Prostate gland (tissue), 2 donors: ENCODE measurements at regions not wholly inside any gene's neighbourhood (a gene's known extent, or its start where the extent isn't known, plus 50 kb on each side); places are given as distances from the start of the nearest gene placed in this dataset.

ENCODE experiments used
- DNase-seq: peaks from one replicate; pipeline ENCODE4 v3.0.0-alpha.2; 2019; ENCODE audit warnings: low spot score
- H3K27ac ChIP-seq, 2 donors: fragments of 200-600 bp; sonication (generic); 2 replicates each; pipeline ENCODE4 v1.5.1; 2017 to 2019
- H3K27me3 ChIP-seq: fragments of 200-600 bp; sonication (generic); replicated peaks from 2 replicates; pipeline ENCODE4 v1.5.1; 2019; ENCODE audit not compliant: insufficient read depth
- H3K36me3 ChIP-seq, 2 donors: fragments of 200-600 bp; sonication (generic); 1 replicate in 1 of 2; 2 replicates in 1 of 2; pipeline versions ENCODE4 v1.5.1 to v1.8.1; 2017 to 2019
- H3K4me1 ChIP-seq: fragments of 200-600 bp; sonication (generic); replicated peaks from 2 replicates; pipeline ENCODE4 v1.5.1; 2019
- H3K4me3 ChIP-seq, 2 donors: fragments of 200-600 bp; sonication (generic); 2 replicates each; pipeline ENCODE4 v1.5.1; 2017 to 2019
- H3K9me3 ChIP-seq: fragments of 200-600 bp; sonication (generic); 2 replicates; pipeline ENCODE4 v1.5.1; 2017
- POLR2A ChIP-seq: fragments of 450-650 bp; IDR thresholded peaks from one replicate; pipeline ENCODE4 v1.6.1; 2016; ENCODE audit warnings: antibody characterized with exemption, mild to moderate bottlenecking
- POLR2AphosphoS5 ChIP-seq: sonication (generic); formaldehyde crosslinking; IDR thresholded peaks from one replicate; pipeline ENCODE4 v1.6.1; 2017; ENCODE audit warnings: antibody characterized with exemption
- WGBS: methylation state at CpG from one replicate; pipeline ENCODE4 v1.1.5; 2018; 5-methylcytosine and 5-hydroxymethylcytosine counted together
- intact Hi-C: fragments of 100-400 bp; cut with DNase I; formaldehyde crosslinking; loops from one replicate; pipeline ENCODE4 v1.14.2; 2022
- TF ChIP-seq, protein P1 (sequence below), 4 experiments: fragments of 200-600 bp in 2 of 4; fragments of 450-650 bp in 2 of 4; sonication (generic) in 2 of 4; IDR thresholded peaks; 1 replicate in 3 of 4; 2 replicates in 1 of 4; pipeline ENCODE4 v1.5.1; 2016 to 2019; ENCODE audit warnings: antibody characterized with exemption in 4 of 4, mild to moderate bottlenecking in 2 of 4, moderate library complexity in 2 of 4

DNA sequence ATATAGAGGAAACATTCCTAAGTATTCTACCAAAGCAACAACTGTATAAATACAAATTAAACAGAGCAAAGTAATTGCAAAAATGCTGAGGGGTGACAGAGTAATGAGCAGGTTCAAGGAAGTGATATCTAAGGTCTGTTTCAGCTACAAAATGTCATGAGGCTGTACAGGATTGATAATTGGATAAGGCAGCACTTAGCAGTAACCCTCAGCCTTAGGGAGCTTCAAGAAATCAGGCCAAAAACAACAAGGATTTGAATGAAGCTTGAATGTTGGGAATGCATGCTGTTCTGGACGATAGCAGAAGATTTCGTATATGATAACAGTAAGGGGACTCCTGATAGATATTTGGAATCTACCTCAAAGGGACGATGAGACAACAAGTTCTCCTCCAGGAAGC is 142.0 kb upstream of the MMADHC start:
- intact Hi-C loops = no loop called here
- no peaks in the 10 kb centered on the region for H3K9me3 ChIP-seq
- no peaks in the 10 kb centered on the region for H3K27me3 ChIP-seq
- WGBS = 33% methylated on average over 3 of the region's 3 CpGs
- H3K36me3 ChIP-seq = no peaks in the 10 kb centered on the region
- no peak for TF ChIP-seq POLR2A
- TF ChIP-seq, protein P1, sequence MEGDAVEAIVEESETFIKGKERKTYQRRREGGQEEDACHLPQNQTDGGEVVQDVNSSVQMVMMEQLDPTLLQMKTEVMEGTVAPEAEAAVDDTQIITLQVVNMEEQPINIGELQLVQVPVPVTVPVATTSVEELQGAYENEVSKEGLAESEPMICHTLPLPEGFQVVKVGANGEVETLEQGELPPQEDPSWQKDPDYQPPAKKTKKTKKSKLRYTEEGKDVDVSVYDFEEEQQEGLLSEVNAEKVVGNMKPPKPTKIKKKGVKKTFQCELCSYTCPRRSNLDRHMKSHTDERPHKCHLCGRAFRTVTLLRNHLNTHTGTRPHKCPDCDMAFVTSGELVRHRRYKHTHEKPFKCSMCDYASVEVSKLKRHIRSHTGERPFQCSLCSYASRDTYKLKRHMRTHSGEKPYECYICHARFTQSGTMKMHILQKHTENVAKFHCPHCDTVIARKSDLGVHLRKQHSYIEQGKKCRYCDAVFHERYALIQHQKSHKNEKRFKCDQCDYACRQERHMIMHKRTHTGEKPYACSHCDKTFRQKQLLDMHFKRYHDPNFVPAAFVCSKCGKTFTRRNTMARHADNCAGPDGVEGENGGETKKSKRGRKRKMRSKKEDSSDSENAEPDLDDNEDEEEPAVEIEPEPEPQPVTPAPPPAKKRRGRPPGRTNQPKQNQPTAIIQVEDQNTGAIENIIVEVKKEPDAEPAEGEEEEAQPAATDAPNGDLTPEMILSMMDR (IDR thresholded peaks at IDR 0.05) = no peak
- no peak for TF ChIP-seq POLR2AphosphoS5
- H3K27ac ChIP-seq = no peak overlapping the region
- no peak for DNase-seq
- H3K4me3 ChIP-seq = no peak overlapping the region
- no peaks in the 10 kb centered on the region for H3K4me1 ChIP-seq

DNA sequence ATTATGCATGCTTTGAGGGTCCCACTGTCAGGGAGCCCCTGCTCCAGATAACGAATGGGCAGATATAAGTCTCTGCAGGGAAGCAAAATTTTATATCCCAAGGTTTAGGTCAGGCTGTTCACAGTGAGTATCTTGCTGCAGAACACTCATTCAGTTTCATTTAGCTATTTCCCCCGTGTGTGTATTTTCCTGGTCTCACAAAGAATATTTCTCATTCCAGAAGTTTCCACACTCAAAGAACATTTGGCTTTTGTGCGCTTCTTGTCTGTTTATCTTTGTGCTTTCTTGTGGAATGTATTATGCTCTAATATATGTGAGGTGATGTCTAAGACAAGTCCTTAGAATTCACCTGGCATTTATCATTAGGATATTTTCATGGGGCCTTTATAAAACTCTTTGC is 140.4 kb upstream of the MMADHC start:
- no peak for DNase-seq

DNA sequence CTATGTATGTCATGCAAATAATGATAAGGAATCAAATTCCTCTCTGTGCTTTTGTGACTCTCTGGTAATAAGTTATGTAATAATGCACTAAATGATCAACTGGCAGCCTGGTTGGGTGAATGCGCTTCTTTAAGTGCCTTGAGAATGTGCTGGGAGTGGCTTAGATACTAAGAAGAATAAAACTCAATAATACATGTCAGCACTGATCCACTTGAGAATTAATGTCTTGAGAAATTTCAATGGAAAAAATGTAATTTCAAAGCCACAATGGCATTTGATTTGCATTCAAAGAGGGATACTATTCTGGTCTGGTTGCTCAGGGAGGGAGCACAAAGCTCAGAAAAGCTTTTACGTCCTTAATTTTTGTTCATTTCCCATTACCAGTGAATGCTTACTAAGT is 137.7 kb upstream of the MMADHC start:
- Histone ChIP-seq H3K4me3 (no peak overlapping the region), H3K9me3 (no peaks in the 10 kb centered on the region), H3K36me3 (no peaks in the 10 kb centered on the region), H3K27ac (no peak overlapping the region), H3K27me3 (no peaks in the 10 kb centered on the region), H3K4me1 (no peaks in the 10 kb centered on the region)
- 87% methylated on average over 2 of the region's 2 CpGs for WGBS
- intact Hi-C loops = no loop called here
- TF ChIP-seq, protein P1 (IDR thresholded peaks at IDR 0.05) = no peak
- no peak for TF ChIP-seq POLR2A
- no peak for TF ChIP-seq POLR2AphosphoS5
- DNase-seq = no peak

More for the DNA sequence above, 140.4 kb upstream of the MMADHC start:
- Histone ChIP-seq H3K36me3 (no peaks in the 10 kb centered on the region), H3K9me3 (no peaks in the 10 kb centered on the region), H3K27me3 (no peaks in the 10 kb centered on the region), H3K27ac (no peak overlapping the region), H3K4me1 (no peaks in the 10 kb centered on the region), H3K4me3 (no peak overlapping the region)
- intact Hi-C loops = no loop called here
- TF ChIP-seq, protein P1 (IDR thresholded peaks at IDR 0.05) = no peak
- TF ChIP-seq POLR2AphosphoS5 = no peak
- no peak for TF ChIP-seq POLR2A
- WGBS = 67% methylated on average over 3 of the region's 3 CpGs

DNA sequence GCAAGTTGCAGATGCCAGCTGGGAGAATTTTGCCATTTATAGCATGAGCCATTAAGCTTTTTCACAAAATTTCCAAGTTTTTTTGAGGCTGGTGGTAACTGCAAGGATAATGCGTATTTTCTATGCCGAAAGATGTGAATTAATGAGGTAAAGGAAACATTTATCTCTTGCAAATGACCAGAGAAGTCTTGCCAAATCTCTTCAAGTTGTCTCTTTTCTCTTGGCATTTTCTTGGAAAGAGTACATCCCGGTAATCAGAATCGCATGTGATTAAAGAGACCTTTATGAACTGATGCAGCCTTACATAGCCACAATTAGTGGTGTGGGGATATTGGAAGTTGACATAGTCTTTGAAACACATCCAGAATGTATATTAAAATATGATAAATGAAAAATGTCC is 136.5 kb upstream of the MMADHC start:
- H3K27ac ChIP-seq = no peak overlapping the region
- TF ChIP-seq POLR2AphosphoS5 (no peak), POLR2A (no peak)
- TF ChIP-seq, protein P1 (IDR thresholded peaks at IDR 0.05) = no peak
- H3K9me3 ChIP-seq = no peaks in the 10 kb centered on the region
- intact Hi-C loops = no loop called here
- WGBS = 91% methylated on average over 4 of the region's 4 CpGs
- H3K27me3 ChIP-seq = no peaks in the 10 kb centered on the region
- no peak for DNase-seq
- no peaks in the 10 kb centered on the region for H3K4me1 ChIP-seq
- no peak overlapping the region for H3K4me3 ChIP-seq
- no peaks in the 10 kb centered on the region for H3K36me3 ChIP-seq

DNA sequence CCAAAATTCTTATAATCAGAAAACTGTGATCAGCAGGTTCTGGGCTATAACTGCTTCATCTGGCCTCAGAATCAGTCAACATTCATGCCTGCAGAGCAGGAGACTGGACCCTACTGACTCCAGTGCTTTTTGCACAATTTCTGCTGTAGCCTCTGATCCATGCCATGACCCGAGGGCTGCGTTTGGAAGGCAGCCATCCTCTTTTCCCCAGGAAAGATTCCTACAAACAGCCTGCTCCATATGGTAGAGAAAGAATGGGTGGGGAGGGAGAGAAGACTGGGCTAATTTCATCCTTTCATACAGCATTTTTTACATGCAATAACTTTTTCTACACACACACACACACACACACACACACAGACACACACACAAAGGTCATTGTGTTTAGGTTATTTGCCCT is 133.0 kb upstream of the MMADHC start:
- 73% methylated on average over 2 of the region's 2 CpGs for WGBS
- Histone ChIP-seq H3K36me3 (no peaks in the 10 kb centered on the region), H3K27ac (no peak overlapping the region), H3K9me3 (no peaks in the 10 kb centered on the region), H3K4me3 (no peak overlapping the region), H3K4me1 (no peaks in the 10 kb centered on the region), H3K27me3 (no peaks in the 10 kb centered on the region)
- TF ChIP-seq POLR2AphosphoS5 (no peak), POLR2A (no peak)
- intact Hi-C loops = no loop called here
- no peak for DNase-seq
